OCI-LY1 (cell line): ENCODE measurements at regions not wholly inside any gene's neighbourhood (a gene's known extent, or its start where the extent isn't known, plus 50 kb on each side); places are given as distances from the start of the nearest gene placed in this dataset.

Experiments
- H2AFZ ChIP-seq: fragments of 200-600 bp; sonication (generic), shearing (Covaris generic); 2 replicates; pipeline ENCODE4 v1.6.0; 2014; ENCODE audit warnings: antibody characterized with exemption, mild to moderate bottlenecking, low read length
- H3F3A ChIP-seq: fragments of 200-600 bp; sonication (generic), shearing (Covaris generic); 2 replicates; pipeline ENCODE4 v1.6.0; 2014; ENCODE audit warnings: mild to moderate bottlenecking, antibody characterized with exemption, low read length, moderate library complexity; ENCODE audit not compliant: insufficient read depth
- H3K27ac ChIP-seq: fragments of 200-600 bp; sonication (generic); 2 replicates; pipeline ENCODE4 v1.5.1; 2014; ENCODE audit warnings: low read length, mixed run types, mild to moderate bottlenecking, low read depth; ENCODE audit not compliant: poor library complexity, severe bottlenecking
- H3K27me3 ChIP-seq: fragments of 200-600 bp; sonication (generic); 2 replicates; pipeline ENCODE4 v1.6.0; 2014; ENCODE audit warnings: antibody characterized with exemption, mild to moderate bottlenecking, low read length, moderate library complexity; ENCODE audit not compliant: insufficient read depth
- H3K36me3 ChIP-seq: fragments of 200-600 bp; sonication (generic); 2 replicates; pipeline ENCODE4 v1.6.1; 2014; ENCODE audit warnings: mild to moderate bottlenecking, antibody characterized with exemption, low read length, moderate library complexity, mixed read lengths; ENCODE audit not compliant: insufficient read depth
- H3K4me1 ChIP-seq: fragments of 200-600 bp; sonication (generic); 2 replicates; pipeline ENCODE4 v1.5.1; 2014; ENCODE audit warnings: mild to moderate bottlenecking, low read length, moderate library complexity; ENCODE audit not compliant: insufficient read depth, severe bottlenecking
- H3K4me2 ChIP-seq: fragments of 200-600 bp; sonication (generic), shearing (Covaris generic); 2 replicates; pipeline ENCODE4 v1.6.1; 2014; ENCODE audit warnings: low read length
- H3K4me3 ChIP-seq: fragments of 200-600 bp; sonication (generic); 2 replicates; pipeline ENCODE4 v1.5.1; 2014; ENCODE audit warnings: low read length, low read depth, mild to moderate bottlenecking, mixed read lengths; ENCODE audit not compliant: poor library complexity, severe bottlenecking
- H3K79me2 ChIP-seq: fragments of 200-600 bp; shearing (Covaris generic); 2 replicates; pipeline ENCODE4 v1.6.1; 2016; ENCODE audit warnings: mixed run types, low read length, mixed read lengths; ENCODE audit not compliant: insufficient read depth
- H3K9ac ChIP-seq: fragments of 200-600 bp; sonication (generic), shearing (Covaris generic); 2 replicates; pipeline ENCODE4 v1.6.1; 2014; ENCODE audit warnings: mild to moderate bottlenecking, low read length, mixed read lengths
- H3K9me2 ChIP-seq: fragments of 200-600 bp; sonication (generic), shearing (Covaris generic); 2 replicates; pipeline ENCODE4 v1.6.1; 2014; ENCODE audit warnings: low read depth, mild to moderate bottlenecking, low read length, mixed read lengths
- H3K9me3 ChIP-seq: fragments of 200-600 bp; shearing (Covaris generic); 2 replicates; pipeline ENCODE4 v1.6.1; 2014; ENCODE audit warnings: low read length, mixed read lengths
- H4K20me1 ChIP-seq: fragments of 200-600 bp; sonication (generic), shearing (Covaris generic); 2 replicates; pipeline ENCODE4 v1.6.0; 2016; ENCODE audit warnings: mild to moderate bottlenecking, low read length; ENCODE audit not compliant: insufficient read depth
- CTCF ChIP-seq: fragments of 200-600 bp; sonication (generic), shearing (Covaris generic); IDR thresholded peaks from 2 replicates; pipeline ENCODE4 v1.5.1; 2017; ENCODE audit warnings: mild to moderate bottlenecking, antibody characterized with exemption, low read length, moderate library complexity, mixed read lengths
- EZH2 ChIP-seq: fragments of 200-600 bp; sonication (generic), shearing (Covaris generic); IDR thresholded peaks from 2 replicates; pipeline ENCODE4 v1.8.0; 2017; ENCODE audit warnings: borderline replicate concordance, mixed run types, mild to moderate bottlenecking, antibody characterized with exemption, low read length, moderate library complexity, mixed read lengths

- H3K27ac ChIP-seq: no peak overlapping the region
- no peaks in the 10 kb centered on the region for H3K9me2 ChIP-seq
- no peaks in the 10 kb centered on the region for H4K20me1 ChIP-seq
- H3K79me2 ChIP-seq: no peaks in the 10 kb centered on the region
- no peaks in the 10 kb centered on the region for H3K9me3 ChIP-seq
- H3F3A ChIP-seq: no peaks in the 10 kb centered on the region
- no peaks in the 10 kb centered on the region for H3K4me1 ChIP-seq
- H3K4me3 ChIP-seq: no peak overlapping the region
- H3K4me2 ChIP-seq: no peak overlapping the region
- H3K9ac ChIP-seq: no peak overlapping the region
- no peak for TF ChIP-seq CTCF
- TF ChIP-seq EZH2: no peak
- H2AFZ ChIP-seq: no peak overlapping the region
- no peaks in the 10 kb centered on the region for H3K36me3 ChIP-seq
- H3K27me3 ChIP-seq: no peaks in the 10 kb centered on the region
Measured at GRCh38 chr5:28215091-28215490, 1176.7 kb upstream of the CDH9 start.

- H3K36me3 ChIP-seq: no peaks in the 10 kb centered on the region
- no peak overlapping the region for H3K9ac ChIP-seq
- no peak overlapping the region for H3K4me3 ChIP-seq
- H2AFZ ChIP-seq: no peak overlapping the region
- no peaks in the 10 kb centered on the region for H4K20me1 ChIP-seq
- no peaks in the 10 kb centered on the region for H3K9me3 ChIP-seq
- H3F3A ChIP-seq: no peaks in the 10 kb centered on the region
- H3K4me2 ChIP-seq: no peak overlapping the region
- no peak overlapping the region for H3K27ac ChIP-seq
- TF ChIP-seq CTCF (no peak), EZH2 (no peak)
- no peaks in the 10 kb centered on the region for H3K79me2 ChIP-seq
- H3K9me2 ChIP-seq: no peaks in the 10 kb centered on the region
- H3K4me1 ChIP-seq: no peaks in the 10 kb centered on the region
- no peaks in the 10 kb centered on the region for H3K27me3 ChIP-seq
Measured at GRCh38 chr5:28214292-28214691, 1175.9 kb upstream of the CDH9 start.

GRCh38 chr5:28208356-28208755 is 1170.0 kb upstream of the CDH9 start:
- H3K4me2 ChIP-seq: no peak overlapping the region
- H4K20me1 ChIP-seq: no peaks in the 10 kb centered on the region
- H3F3A ChIP-seq: no peaks in the 10 kb centered on the region
- no peaks in the 10 kb centered on the region for H3K27me3 ChIP-seq
- H3K36me3 ChIP-seq: no peaks in the 10 kb centered on the region
- H3K4me3 ChIP-seq: no peak overlapping the region
- H3K4me1 ChIP-seq: no peaks in the 10 kb centered on the region
- TF ChIP-seq CTCF (no peak), EZH2 (no peak)
- no peak overlapping the region for H2AFZ ChIP-seq
- H3K27ac ChIP-seq: no peak overlapping the region
- H3K79me2 ChIP-seq: no peaks in the 10 kb centered on the region
- no peaks in the 10 kb centered on the region for H3K9me2 ChIP-seq
- no peaks in the 10 kb centered on the region for H3K9me3 ChIP-seq
- no peak overlapping the region for H3K9ac ChIP-seq
